ENCODE measurements at regions not wholly inside any gene's neighbourhood (a gene's known extent, or its start where the extent isn't known, plus 50 kb on each side); places are given as distances from the start of the nearest gene placed in this dataset.
A peak's percentile ranks its signal among the peaks of the same experiment; 100 is the strongest.
"Not testable (repeated sequence)": the region's sequence is repeated elsewhere in the genome, so short reads cannot be mapped to it uniquely, and the experiment has no call there.

- no peak for DNase-seq
Measured at GRCh38 chr3:31102196-31102879, 207.9 kb upstream of the GADL1 start.

GRCh38 chr3:31103181-31103580, 208.7 kb upstream of the GADL1 start:
- DNase-seq, result no peak

- DNase-seq, result no peak
Measured at GRCh38 chr3:31103623-31104180, 209.2 kb upstream of the GADL1 start.

GRCh38 chr3:31105011-31105410, 210.6 kb upstream of the GADL1 start:
- no peak for DNase-seq

- DNase-seq, result no peak
Measured at GRCh38 chr3:31105438-31106077, 211.1 kb upstream of the GADL1 start.

GRCh38 chr3:31106204-31106603, 211.7 kb upstream of the GADL1 start:
- DNase-seq, result no peak

GRCh38 chr3:31106912-31107311, 212.5 kb upstream of the GADL1 start:
- DNase-seq, result no peak

GRCh38 chr3:31114929-31115283, 220.4 kb upstream of the GADL1 start:
- no peak for DNase-seq

- not testable (repeated sequence) for DNase-seq
Measured at GRCh38 chr3:31115531-31115930, 221.1 kb upstream of the GADL1 start.

GRCh38 chr3:31116651-31117050, 222.2 kb upstream of the GADL1 start:
- DNase-seq, result no peak

- DNase-seq, result no peak
Measured at GRCh38 chr3:31117854-31118253, 223.4 kb upstream of the GADL1 start.

- no peak for DNase-seq
Measured at GRCh38 chr3:31124373-31124772, 229.9 kb upstream of the GADL1 start.

GRCh38 chr3:31125413-31126020, 231.1 kb upstream of the GADL1 start:
- DNase-seq, result no peak

- no peak for DNase-seq
Measured at GRCh38 chr3:31129241-31129640, 234.8 kb upstream of the GADL1 start.

GRCh38 chr3:31132132-31132769, 237.8 kb upstream of the GADL1 start:
- peak; percentile 13 for DNase-seq

GRCh38 chr3:31133541-31133940, 239.1 kb upstream of the GADL1 start:
- no peak for DNase-seq

GRCh38 chr3:31135546-31135945, 241.1 kb upstream of the GADL1 start:
- no peak for DNase-seq

- no peak for DNase-seq
Measured at GRCh38 chr3:31137718-31138465, 243.4 kb upstream of the GADL1 start.

- no peak for DNase-seq
Measured at GRCh38 chr3:31140470-31140869, 246.0 kb upstream of the GADL1 start.

GRCh38 chr3:31142139-31142538, 247.7 kb upstream of the GADL1 start:
- DNase-seq, result no peak

- no peak for DNase-seq
Measured at GRCh38 chr3:31142543-31142942, 248.1 kb upstream of the GADL1 start.

GRCh38 chr3:31145062-31145461, 250.6 kb upstream of the GADL1 start:
- DNase-seq, result no peak

- DNase-seq, result no peak
Measured at GRCh38 chr3:31147550-31147949, 253.1 kb upstream of the GADL1 start.
